Anterior cingulate cortex (tissue), 58 donors: ENCODE measurements at regions not wholly inside any gene's neighbourhood (a gene's known extent, or its start where the extent isn't known, plus 50 kb on each side); places are given as distances from the start of the nearest gene placed in this dataset.
A peak's percentile ranks its signal among the peaks of the same experiment; 100 is the strongest.

Source experiments
- DNase-seq, 58 donors: peaks; one replicate each; lab custom pipeline; 2025; lab: John Stamatoyannopoulos, UW

DNA sequence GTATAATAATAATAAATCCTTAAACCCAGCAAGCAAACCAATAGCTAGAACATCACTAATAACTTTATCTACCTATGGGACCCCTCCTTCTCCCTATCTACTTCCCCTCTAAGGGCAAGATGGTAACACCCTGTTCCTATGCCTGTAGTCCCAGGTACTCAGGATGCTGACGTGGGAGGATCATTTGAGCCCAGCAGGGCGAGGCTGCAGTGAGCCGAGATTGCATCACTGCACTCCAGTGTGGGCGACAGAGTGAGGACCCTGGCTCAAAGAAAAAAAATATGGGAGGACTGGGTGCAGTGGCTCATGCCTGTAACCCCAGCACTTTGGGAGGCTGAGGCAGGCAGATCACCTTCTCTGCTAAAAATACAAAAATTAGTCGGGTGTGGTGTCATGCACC, 143.1 kb upstream of the SLC45A1 start:
- DNase-seq: no peak

GRCh38 chr1:8171751-8172464, 145.8 kb upstream of the ERRFI1 start:
- no peak for DNase-seq

- DNase-seq: peak in 1 of 58 donors; percentile 10
Observed at GRCh38 chr1:8170059-8170835, 144.1 kb upstream of the ERRFI1 start.

GRCh38 chr1:8169364-8170058, 143.4 kb upstream of the ERRFI1 start:
- DNase-seq: peak in 26 of 58 donors; percentile 0 to 56 (median 12)

DNA sequence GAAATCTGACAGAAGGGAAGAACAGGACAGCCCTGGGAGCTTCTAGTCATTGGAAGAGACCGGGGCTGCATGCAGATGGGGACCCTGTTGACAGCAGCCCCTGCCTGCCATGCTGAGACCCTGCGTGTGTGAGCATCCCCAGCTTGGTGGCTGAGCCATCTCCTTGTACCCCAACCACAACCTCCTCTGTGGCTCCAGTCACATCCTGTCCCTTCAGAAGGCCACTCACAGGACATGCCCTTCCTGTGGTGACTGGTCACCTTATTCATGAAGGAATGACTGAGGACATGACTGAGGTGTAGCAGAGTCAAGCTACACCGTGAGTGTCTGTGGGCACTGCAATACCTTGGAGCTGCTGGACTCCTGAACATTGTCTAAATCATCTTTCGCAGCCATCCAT, 141.8 kb upstream of the ERRFI1 start:
- DNase-seq: no peak

- peak in 8 of 58 donors; percentile 5 to 42 (median 14) for DNase-seq
Observed at GRCh38 chr1:8166406-8166805, 140.3 kb upstream of the ERRFI1 start.

- DNase-seq: no peak
Observed at GRCh38 chr1:8165595-8166360, 139.7 kb upstream of the ERRFI1 start.

GRCh38 chr1:8164670-8165069, 138.6 kb upstream of the ERRFI1 start:
- no peak for DNase-seq

DNA sequence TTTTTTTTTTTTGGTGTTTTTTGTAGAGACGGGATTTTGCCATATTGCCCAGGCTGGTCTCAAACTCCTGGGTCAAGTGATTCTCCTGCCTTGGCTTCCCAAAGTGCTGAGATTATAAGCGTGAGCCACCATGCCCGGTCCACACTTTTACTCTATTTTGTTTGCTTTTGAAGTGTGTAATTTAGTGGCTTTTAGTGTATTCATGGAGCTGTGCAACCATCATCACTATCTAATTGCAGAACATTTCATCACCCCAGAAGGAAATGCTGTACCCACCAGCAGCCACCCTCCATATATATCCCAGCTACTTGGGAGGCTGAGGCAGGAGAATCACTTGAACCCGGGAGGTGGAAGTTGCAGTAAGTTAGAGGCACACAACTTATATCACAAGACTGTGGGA, 136.9 kb upstream of the ERRFI1 start:
- no peak for DNase-seq

GRCh38 chr1:8162168-8162567, 136.1 kb upstream of the ERRFI1 start:
- DNase-seq: no peak

DNA sequence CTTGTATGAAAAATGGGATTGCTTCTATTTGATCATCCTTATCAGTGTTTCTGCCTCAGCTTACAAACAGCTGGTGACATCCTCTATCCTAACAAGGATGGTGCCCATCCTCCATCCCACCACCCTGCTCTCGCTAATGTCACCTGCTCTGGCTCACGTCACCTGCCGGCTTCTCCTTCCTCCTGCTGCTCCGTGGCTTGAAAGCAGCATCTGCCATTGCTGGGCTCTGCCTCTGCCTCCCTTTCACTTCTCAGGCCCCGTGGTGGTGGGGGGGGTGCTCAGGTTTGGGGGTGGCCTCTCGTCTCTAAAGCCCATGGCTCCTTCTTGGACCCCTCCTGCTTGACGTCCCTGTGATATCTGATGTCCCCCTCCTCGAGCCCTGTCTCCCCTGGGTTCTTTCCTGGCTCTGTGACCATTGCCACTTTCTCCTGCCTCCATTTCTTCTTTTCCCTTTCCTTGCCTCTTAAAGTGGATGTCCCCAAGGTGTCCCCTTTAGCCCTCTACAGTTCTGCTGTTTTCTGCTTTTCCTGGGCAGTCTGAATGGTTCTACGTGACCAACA, 135.5 kb upstream of the ERRFI1 start:
- no peak for DNase-seq

- no peak for DNase-seq
Observed at GRCh38 chr1:8159470-8160024, 133.4 kb upstream of the ERRFI1 start.

GRCh38 chr1:8158995-8159394, 132.9 kb upstream of the ERRFI1 start:
- DNase-seq: no peak

GRCh38 chr1:8157765-8158164, 131.7 kb upstream of the ERRFI1 start:
- DNase-seq: no peak

DNA sequence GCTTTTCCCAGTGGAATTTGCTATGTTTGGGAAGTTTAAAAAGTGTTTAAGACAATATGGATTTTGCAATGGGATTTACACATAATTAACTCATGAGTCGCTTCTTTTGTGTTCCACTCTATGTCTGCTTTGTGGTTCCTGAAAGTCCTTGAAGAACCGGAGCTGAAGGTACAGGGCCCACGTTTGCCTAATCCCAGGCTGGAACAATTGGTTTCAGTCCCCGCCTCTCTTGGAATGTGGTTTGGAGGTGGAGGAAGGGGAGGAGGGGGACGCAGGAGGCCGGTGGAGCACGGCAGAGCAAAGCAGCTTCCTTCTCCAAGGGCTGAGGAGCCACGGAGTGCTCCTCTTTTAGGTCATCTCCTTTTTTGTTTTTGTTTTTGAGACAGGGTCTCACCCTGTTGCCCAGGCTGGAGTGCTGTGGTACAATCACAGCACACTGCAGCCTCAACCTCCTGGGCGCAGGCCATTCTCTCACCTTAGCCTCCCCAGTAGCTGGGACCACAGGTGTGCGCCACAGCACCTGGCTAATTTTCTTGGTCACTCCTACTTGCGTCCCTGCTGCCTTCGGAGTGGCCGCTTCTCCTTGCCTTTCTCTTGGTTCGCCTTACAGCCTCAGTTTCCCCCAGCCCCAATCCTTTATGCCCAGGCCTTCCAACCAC, 129.5 kb upstream of the ERRFI1 start:
- DNase-seq: no peak

- DNase-seq: no peak
Observed at GRCh38 chr1:8154621-8155052, 128.5 kb upstream of the ERRFI1 start.

DNA sequence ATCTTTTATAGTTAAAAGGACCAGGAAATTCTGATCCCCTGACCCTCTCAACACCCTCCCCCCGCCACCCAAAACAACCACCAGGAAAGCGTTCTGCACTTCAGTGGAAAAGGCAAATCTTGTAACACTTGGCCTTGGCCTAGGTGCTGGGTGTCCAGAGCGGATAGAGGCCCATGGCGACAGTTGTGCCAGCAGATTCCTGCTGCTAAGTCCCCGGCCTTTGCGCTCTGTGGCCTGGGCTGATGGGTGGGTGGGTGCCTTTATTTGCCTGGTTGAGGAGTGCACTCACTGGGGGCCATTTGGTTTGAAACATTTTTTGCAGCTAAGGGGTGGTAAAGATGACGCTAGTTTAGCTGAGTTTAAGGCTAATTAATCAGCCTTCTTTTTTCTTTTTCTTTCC, 127.9 kb upstream of the ERRFI1 start:
- DNase-seq: no peak

DNA sequence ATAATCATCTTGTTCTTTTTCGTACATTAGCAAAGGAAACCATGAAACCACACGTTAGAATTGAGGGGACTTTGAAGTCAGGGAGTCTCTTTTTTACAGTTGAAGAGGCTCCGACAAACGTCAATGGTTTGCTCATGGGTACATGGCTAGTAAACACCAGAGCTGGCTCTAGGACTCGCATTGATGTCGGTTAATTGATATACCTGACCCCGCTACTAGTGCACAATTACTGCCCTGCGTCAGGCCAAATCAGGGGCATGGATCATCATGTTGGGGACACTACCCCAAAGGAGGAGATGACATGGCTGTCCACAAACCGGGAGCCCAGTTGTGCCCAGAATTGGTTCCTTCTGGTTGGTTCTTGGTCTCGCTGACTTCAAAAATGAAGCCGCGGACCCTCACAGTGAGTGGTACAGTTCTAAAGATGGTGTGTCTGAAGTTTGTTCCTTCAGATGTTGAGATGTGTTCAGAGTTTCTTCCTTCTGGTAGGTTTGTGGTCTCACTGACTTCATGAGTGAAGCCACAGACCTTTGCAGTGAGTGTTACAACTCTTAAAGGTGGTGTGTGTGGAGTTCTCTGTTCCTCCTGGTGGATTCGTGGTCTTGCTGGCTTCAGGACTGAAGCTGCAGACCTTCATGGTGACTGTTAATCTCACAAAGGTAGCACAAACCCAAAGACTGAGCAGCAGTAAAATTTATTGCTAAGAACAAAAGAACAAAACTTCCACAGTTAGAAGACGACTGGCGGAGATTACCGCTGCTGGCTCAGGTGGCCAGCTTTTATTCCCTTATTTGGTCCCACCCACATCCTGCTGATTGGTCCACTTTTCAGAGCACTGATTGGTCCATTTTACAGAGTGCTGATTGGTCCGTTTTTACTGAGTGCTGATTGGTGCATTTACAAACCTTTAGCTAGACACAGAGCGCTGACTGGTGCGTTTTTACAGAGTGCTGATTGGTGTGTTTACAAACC, 126.9 kb upstream of the ERRFI1 start:
- no peak for DNase-seq
